ENCODE measurements at regions not wholly inside any gene's neighbourhood (a gene's known extent, or its start where the extent isn't known, plus 50 kb on each side); places are given as distances from the start of the nearest gene placed in this dataset.

- H3K4me1 ChIP-seq (ENCODE audit: low read length): no peaks in the 10 kb centered on the region
- no peaks in the 10 kb centered on the region for H3K9me2 ChIP-seq (replicated peaks; ENCODE audit: insufficient read depth, low read length)
- no peak overlapping the region for H3K9ac ChIP-seq (ENCODE audit: low read length)
- H3K4me3 ChIP-seq (ENCODE audit: low read length): no peak overlapping the region
- H4K20me1 ChIP-seq (ENCODE audit: insufficient read depth, low read length): no peaks in the 10 kb centered on the region
- H3K9me3 ChIP-seq (replicated peaks; ENCODE audit: insufficient read depth, low read length): no peaks in the 10 kb centered on the region
- H3F3A ChIP-seq (ENCODE audit: insufficient read depth, low read length): no peaks in the 10 kb centered on the region
- H3K36me3 ChIP-seq (replicated peaks; ENCODE audit: insufficient read depth, low read length): no peaks in the 10 kb centered on the region
- H2AFZ ChIP-seq (ENCODE audit: low read length): no peak overlapping the region
- H3K27ac ChIP-seq (ENCODE audit: low read length): no peak overlapping the region
- H3K27me3 ChIP-seq (replicated peaks; ENCODE audit: insufficient read depth, low read length): no peaks in the 10 kb centered on the region
- TF ChIP-seq EZH2phosphoT487 (IDR thresholded peaks at IDR 0.05; ENCODE audit: low read length) (no peak), EZH2 (optimal IDR thresholded peaks at IDR 0.05; ENCODE audit: low read depth, low read length) (no peak)
- TF ChIP-seq, protein P1, sequence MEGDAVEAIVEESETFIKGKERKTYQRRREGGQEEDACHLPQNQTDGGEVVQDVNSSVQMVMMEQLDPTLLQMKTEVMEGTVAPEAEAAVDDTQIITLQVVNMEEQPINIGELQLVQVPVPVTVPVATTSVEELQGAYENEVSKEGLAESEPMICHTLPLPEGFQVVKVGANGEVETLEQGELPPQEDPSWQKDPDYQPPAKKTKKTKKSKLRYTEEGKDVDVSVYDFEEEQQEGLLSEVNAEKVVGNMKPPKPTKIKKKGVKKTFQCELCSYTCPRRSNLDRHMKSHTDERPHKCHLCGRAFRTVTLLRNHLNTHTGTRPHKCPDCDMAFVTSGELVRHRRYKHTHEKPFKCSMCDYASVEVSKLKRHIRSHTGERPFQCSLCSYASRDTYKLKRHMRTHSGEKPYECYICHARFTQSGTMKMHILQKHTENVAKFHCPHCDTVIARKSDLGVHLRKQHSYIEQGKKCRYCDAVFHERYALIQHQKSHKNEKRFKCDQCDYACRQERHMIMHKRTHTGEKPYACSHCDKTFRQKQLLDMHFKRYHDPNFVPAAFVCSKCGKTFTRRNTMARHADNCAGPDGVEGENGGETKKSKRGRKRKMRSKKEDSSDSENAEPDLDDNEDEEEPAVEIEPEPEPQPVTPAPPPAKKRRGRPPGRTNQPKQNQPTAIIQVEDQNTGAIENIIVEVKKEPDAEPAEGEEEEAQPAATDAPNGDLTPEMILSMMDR (IDR thresholded peaks at IDR 0.05; ENCODE audit: low read length): no peak
- no peak overlapping the region for H3K4me2 ChIP-seq (ENCODE audit: low read depth, low read length)
- H3K79me2 ChIP-seq (ENCODE audit: low read length): no peaks in the 10 kb centered on the region
- DNase-seq: no peak
These were observed 598.5 kb upstream of the LMO3 start for GRCh38 chr12:17204289-17205054.

DNA sequence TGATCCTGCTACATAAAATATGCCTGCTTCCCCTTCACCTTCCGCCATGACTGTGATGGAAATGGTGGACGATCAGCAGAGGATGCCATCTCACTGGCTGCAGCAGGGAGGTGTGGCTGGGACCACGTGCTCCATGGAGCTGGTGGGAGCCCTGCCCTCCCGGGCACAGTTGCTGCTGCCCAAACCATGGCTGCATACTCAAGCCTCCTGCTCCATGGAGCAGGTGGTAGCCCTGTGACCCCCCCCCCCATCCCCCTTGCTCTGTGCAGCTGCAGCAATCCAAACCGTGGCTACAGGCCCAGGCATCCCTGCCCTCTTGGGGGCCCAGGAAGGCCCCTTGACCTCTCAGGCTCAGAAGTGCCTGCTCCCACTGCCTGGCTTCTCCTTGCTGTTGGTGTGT lies 597.5 kb upstream of the LMO3 start:
- H3K36me3 ChIP-seq (replicated peaks; ENCODE audit: insufficient read depth, low read length): no peaks in the 10 kb centered on the region
- no peak for DNase-seq
- no peaks in the 10 kb centered on the region for H3K9me3 ChIP-seq (replicated peaks; ENCODE audit: insufficient read depth, low read length)
- no peak overlapping the region for H2AFZ ChIP-seq (ENCODE audit: low read length)
- no peak overlapping the region for H3K4me2 ChIP-seq (ENCODE audit: low read depth, low read length)
- no peaks in the 10 kb centered on the region for H3F3A ChIP-seq (ENCODE audit: insufficient read depth, low read length)
- H4K20me1 ChIP-seq (ENCODE audit: insufficient read depth, low read length): no peaks in the 10 kb centered on the region
- TF ChIP-seq EZH2phosphoT487 (IDR thresholded peaks at IDR 0.05; ENCODE audit: low read length) (no peak), EZH2 (optimal IDR thresholded peaks at IDR 0.05; ENCODE audit: low read depth, low read length) (no peak)
- TF ChIP-seq, protein P1 (IDR thresholded peaks at IDR 0.05; ENCODE audit: low read length): no peak
- no peak overlapping the region for H3K4me3 ChIP-seq (ENCODE audit: low read length)
- H3K27ac ChIP-seq (ENCODE audit: low read length): no peak overlapping the region
- no peaks in the 10 kb centered on the region for H3K27me3 ChIP-seq (replicated peaks; ENCODE audit: insufficient read depth, low read length)
- H3K79me2 ChIP-seq (ENCODE audit: low read length): no peaks in the 10 kb centered on the region
- H3K9me2 ChIP-seq (replicated peaks; ENCODE audit: insufficient read depth, low read length): no peaks in the 10 kb centered on the region
- H3K4me1 ChIP-seq (ENCODE audit: low read length): no peaks in the 10 kb centered on the region
- H3K9ac ChIP-seq (ENCODE audit: low read length): no peak overlapping the region

DNA sequence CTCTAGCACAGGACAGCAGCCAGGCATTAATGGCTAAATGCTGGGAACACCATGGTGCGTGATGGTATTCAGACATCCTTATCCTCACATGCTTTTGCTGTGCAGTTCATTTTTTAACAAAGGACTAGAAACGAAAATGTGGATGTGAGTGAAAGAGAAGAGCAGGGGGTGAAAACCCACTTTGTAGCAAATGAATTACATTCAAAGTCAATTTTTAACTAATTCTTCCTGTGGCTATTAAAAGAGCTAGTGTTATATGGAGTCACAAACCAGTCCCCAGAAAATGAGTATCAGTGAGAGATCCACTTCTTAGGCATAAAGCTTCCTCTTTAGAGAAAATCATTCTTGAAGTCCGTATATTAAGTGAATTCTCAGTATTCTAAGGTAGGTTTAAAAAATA lies 592.0 kb upstream of the LMO3 start:
- no peaks in the 10 kb centered on the region for H3K9me2 ChIP-seq (replicated peaks; ENCODE audit: insufficient read depth, low read length)
- H3K27me3 ChIP-seq (replicated peaks; ENCODE audit: insufficient read depth, low read length): no peaks in the 10 kb centered on the region
- no peaks in the 10 kb centered on the region for H3K36me3 ChIP-seq (replicated peaks; ENCODE audit: insufficient read depth, low read length)
- no peaks in the 10 kb centered on the region for H3K79me2 ChIP-seq (ENCODE audit: low read length)
- H3K4me1 ChIP-seq (ENCODE audit: low read length): no peaks in the 10 kb centered on the region
- no peaks in the 10 kb centered on the region for H3K9me3 ChIP-seq (replicated peaks; ENCODE audit: insufficient read depth, low read length)
- H3K27ac ChIP-seq (ENCODE audit: low read length): no peak overlapping the region
- no peaks in the 10 kb centered on the region for H3F3A ChIP-seq (ENCODE audit: insufficient read depth, low read length)
- no peak overlapping the region for H3K4me2 ChIP-seq (ENCODE audit: low read depth, low read length)
- H4K20me1 ChIP-seq (ENCODE audit: insufficient read depth, low read length): no peaks in the 10 kb centered on the region
- TF ChIP-seq EZH2 (optimal IDR thresholded peaks at IDR 0.05; ENCODE audit: low read depth, low read length) (no peak), EZH2phosphoT487 (IDR thresholded peaks at IDR 0.05; ENCODE audit: low read length) (no peak)
- TF ChIP-seq, protein P1 (IDR thresholded peaks at IDR 0.05; ENCODE audit: low read length): no peak
- DNase-seq: no peak
- H2AFZ ChIP-seq (ENCODE audit: low read length): no peak overlapping the region
- no peak overlapping the region for H3K4me3 ChIP-seq (ENCODE audit: low read length)
- no peak overlapping the region for H3K9ac ChIP-seq (ENCODE audit: low read length)

Data from MM.1S (cell line).